PC-3 (cell line): ENCODE measurements at regions not wholly inside any gene's neighbourhood (a gene's known extent, or its start where the extent isn't known, plus 50 kb on each side); places are given as distances from the start of the nearest gene placed in this dataset.

Experiments
- ATAC-seq: fragments of 200-7000 bp; cut with Tn5 transposase; 2 replicates; pipeline ENCODE4 v1.9.1; 2020; ENCODE audit warnings: mild to moderate bottlenecking, moderate library complexity
- BruUV-seq: library from RNA; stranded (reverse); fragments of 400-500 nt; replicated peaks from 2 replicates; lab custom pipeline; 2021; lab: Mats Ljungman, UMichigan
- CTCF ChIA-PET: fragments of 300-600 bp; sonication (Branson Sonifier 250); formaldehyde crosslinking; loops from one replicate; lab custom pipeline; 2022; ENCODE audit warnings: antibody characterized with exemption; lab: Charles Lee
- POLR2A ChIA-PET: fragments of 300-600 bp; sonication (Branson Sonifier 250); formaldehyde crosslinking; loops from one replicate; lab custom pipeline; 2022; ENCODE audit warnings: antibody characterized with exemption; ENCODE audit not compliant: unreplicated experiment; lab: Charles Lee
- DNase-seq: peaks from one replicate; pipeline ENCODE4 v3.0.0-alpha.2; 2015
- H2AFZ ChIP-seq: fragments of 300-600 bp; sonication (generic); 2 replicates; pipeline ENCODE4 v1.6.0; 2016; ENCODE audit warnings: antibody characterized with exemption, low read length
- H3F3A ChIP-seq: fragments of 300-600 bp; sonication (generic); one replicate; pipeline ENCODE4 v1.6.0; 2017; ENCODE audit warnings: antibody characterized with exemption, low read length, control low read depth, mild to moderate bottlenecking; ENCODE audit not compliant: unreplicated experiment
- H3K27ac ChIP-seq: fragments of 300-600 bp; sonication (generic); 2 replicates; pipeline ENCODE4 v1.5.1; 2016; ENCODE audit warnings: mild to moderate bottlenecking, low read length
- H3K27me3 ChIP-seq: fragments of 300-600 bp; sonication (generic); 2 replicates; pipeline ENCODE4 v1.6.1; 2016; ENCODE audit warnings: low read length, mixed read lengths
- H3K36me3 ChIP-seq: fragments of 300-600 bp; sonication (generic); 2 replicates; pipeline ENCODE4 v1.6.1; 2016; ENCODE audit warnings: low read depth, mixed run types, low read length, mixed read lengths
- H3K4me1 ChIP-seq: fragments of 300-600 bp; sonication (generic); 2 replicates; pipeline ENCODE4 v1.5.1; 2016; ENCODE audit warnings: low read length; ENCODE audit not compliant: insufficient read depth
- H3K4me2 ChIP-seq: fragments of 300-600 bp; sonication (generic); 2 replicates; pipeline ENCODE4 v1.6.0; 2016; ENCODE audit warnings: low read length
- H3K4me3 ChIP-seq: fragments of 300-600 bp; sonication (generic); 2 replicates; pipeline ENCODE4 v1.5.1; 2016; ENCODE audit warnings: mild to moderate bottlenecking, low read length, mixed read lengths
- H3K79me2 ChIP-seq: fragments of 300-600 bp; sonication (generic); 2 replicates; pipeline ENCODE4 v1.6.1; 2017; ENCODE audit warnings: low read length, mixed read lengths
- H3K9ac ChIP-seq: fragments of 300-600 bp; sonication (generic); 2 replicates; pipeline ENCODE4 v1.6.0; 2016; ENCODE audit warnings: mild to moderate bottlenecking, low read length
- H3K9me2 ChIP-seq: fragments of 300-600 bp; sonication (generic); replicated peaks from 2 replicates; pipeline ENCODE4 v1.6.1; 2016; ENCODE audit warnings: mixed run types, low read length, mixed read lengths
- H3K9me3 ChIP-seq: fragments of 300-600 bp; sonication (generic); 2 replicates; pipeline ENCODE4 v1.6.1; 2016; ENCODE audit warnings: low read length, mixed read lengths
- H4K20me1 ChIP-seq: fragments of 300-600 bp; sonication (generic); 2 replicates; pipeline ENCODE4 v1.6.1; 2016; ENCODE audit warnings: low read length, mixed read lengths
- EZH2 ChIP-seq: fragments of 300-600 bp; sonication (generic); IDR thresholded peaks from one replicate; pipeline ENCODE4 v1.6.1; 2017; ENCODE audit warnings: antibody characterized with exemption, mild to moderate bottlenecking, low read length; ENCODE audit not compliant: unreplicated experiment
- EZH2phosphoT487 ChIP-seq: fragments of 300-600 bp; sonication (generic); IDR thresholded peaks from 2 replicates; pipeline ENCODE4 v1.6.1; 2018; ENCODE audit warnings: mild to moderate bottlenecking, antibody characterized with exemption, low read length, borderline replicate concordance
- intact Hi-C: fragments of 100-400 bp; cut with micrococcal nuclease; formaldehyde crosslinking; loops from 2 replicates; pipeline ENCODE4 v1.9.0; 2023
- TF ChIP-seq, protein P1 (sequence below): fragments of 300-600 bp; sonication (generic); conservative IDR thresholded peaks from 2 replicates; pipeline ENCODE4 v1.5.1; 2017; ENCODE audit warnings: antibody characterized with exemption, low read depth, mild to moderate bottlenecking, low read length

DNA sequence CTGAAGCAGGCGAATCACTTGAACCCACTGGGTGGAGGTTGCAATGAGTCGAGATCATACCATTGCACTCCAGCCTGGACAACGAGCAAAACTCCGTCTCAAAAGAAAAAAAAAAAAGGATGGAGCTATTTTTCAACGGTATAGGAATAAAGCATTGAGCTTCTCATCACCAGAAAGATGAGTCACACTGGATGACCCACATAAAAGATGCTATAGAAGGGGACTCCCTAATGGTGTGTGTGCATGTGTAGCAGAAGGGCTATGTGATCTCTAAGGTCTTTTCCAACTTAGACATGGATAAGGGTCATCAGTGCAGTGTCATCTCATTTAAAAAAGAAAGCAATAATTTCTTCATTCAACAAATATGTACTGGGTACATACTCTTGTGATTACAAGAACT, 476.0 kb downstream of the MFSD1 start:
- H3K27me3 ChIP-seq = no peaks in the 10 kb centered on the region
- H3K9me3 ChIP-seq = no peaks in the 10 kb centered on the region
- POLR2A ChIA-PET = no interaction called here
- H3K9ac ChIP-seq = no peak overlapping the region
- H3K9me2 ChIP-seq = no peaks in the 10 kb centered on the region
- no peak overlapping the region for H2AFZ ChIP-seq
- H3K79me2 ChIP-seq = no peaks in the 10 kb centered on the region
- DNase-seq (no peak), ATAC-seq (no peak)
- BruUV-seq = no TSS peak
- no peaks in the 10 kb centered on the region; the same call in 1 of the 2 replicates for H4K20me1 ChIP-seq
- peaks cover 9% of the 10 kb centered on the region; the same call in 1 of the 2 replicates for H3K4me1 ChIP-seq
- no peak overlapping the region for H3K27ac ChIP-seq
- no peak overlapping the region for H3K4me3 ChIP-seq
- H3K36me3 ChIP-seq = no peaks in the 10 kb centered on the region
- no peaks in the 10 kb centered on the region for H3F3A ChIP-seq
- CTCF ChIA-PET = no interaction called here
- intact Hi-C loops = no loop called here
- TF ChIP-seq EZH2phosphoT487 = no peak
- H3K4me2 ChIP-seq = no peak overlapping the region

DNA sequence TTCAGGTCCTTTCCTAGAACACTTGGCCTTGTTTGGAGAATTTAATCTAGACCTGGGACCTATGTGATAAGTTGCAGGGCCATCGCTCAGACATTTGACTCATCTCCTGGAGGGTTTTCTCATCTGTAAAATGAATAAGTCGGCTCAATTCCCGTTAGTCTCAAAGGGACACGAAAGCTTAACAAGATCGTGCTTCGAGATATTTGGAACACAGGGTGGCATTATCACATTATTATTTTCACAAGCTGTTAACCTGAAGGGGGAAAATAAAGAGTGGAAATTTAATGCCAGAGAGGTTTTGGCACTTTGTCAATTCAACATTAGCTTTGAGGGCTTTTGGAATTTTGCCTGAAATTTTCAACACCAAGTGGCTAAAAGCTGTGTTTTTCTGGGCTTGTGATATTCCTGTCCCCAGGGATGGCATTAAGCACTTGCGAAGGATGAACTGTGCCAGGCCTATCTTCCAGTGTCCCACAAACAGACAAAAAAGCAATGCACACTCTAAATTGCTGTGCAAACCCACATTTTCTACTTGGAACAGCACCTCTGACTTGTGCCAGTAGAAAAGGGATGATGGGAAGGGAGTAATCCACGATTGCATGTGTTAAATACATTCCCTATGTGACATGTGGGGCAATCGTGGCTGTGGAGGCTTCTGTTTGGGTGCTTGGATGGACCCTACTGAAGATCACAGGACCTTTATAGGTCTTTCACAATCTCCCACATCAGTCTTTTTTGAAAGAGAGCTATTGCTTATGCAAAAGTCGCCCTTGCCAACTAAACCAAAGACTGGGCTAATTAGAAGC, 478.7 kb downstream of the MFSD1 start:
- H3K9me3 ChIP-seq = no peaks in the 10 kb centered on the region
- no TSS peak for BruUV-seq
- H2AFZ ChIP-seq = no peak overlapping the region
- H3K4me3 ChIP-seq = no peak overlapping the region
- no peaks in the 10 kb centered on the region for H4K20me1 ChIP-seq
- ChIA-PET POLR2A (no interaction called here), CTCF (no interaction called here)
- no peak for TF ChIP-seq EZH2
- TF ChIP-seq, protein P1, sequence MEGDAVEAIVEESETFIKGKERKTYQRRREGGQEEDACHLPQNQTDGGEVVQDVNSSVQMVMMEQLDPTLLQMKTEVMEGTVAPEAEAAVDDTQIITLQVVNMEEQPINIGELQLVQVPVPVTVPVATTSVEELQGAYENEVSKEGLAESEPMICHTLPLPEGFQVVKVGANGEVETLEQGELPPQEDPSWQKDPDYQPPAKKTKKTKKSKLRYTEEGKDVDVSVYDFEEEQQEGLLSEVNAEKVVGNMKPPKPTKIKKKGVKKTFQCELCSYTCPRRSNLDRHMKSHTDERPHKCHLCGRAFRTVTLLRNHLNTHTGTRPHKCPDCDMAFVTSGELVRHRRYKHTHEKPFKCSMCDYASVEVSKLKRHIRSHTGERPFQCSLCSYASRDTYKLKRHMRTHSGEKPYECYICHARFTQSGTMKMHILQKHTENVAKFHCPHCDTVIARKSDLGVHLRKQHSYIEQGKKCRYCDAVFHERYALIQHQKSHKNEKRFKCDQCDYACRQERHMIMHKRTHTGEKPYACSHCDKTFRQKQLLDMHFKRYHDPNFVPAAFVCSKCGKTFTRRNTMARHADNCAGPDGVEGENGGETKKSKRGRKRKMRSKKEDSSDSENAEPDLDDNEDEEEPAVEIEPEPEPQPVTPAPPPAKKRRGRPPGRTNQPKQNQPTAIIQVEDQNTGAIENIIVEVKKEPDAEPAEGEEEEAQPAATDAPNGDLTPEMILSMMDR = no peak
- TF ChIP-seq EZH2phosphoT487 = no peak
- no peak overlapping the region for H3K4me2 ChIP-seq
- H3K4me1 ChIP-seq = peaks cover under 1% of the 10 kb centered on the region; the same call in 1 of the 2 replicates
- DNase-seq (no peak), ATAC-seq (no peak)
- H3K27me3 ChIP-seq = no peaks in the 10 kb centered on the region
- no peaks in the 10 kb centered on the region for H3K79me2 ChIP-seq
- H3F3A ChIP-seq = no peaks in the 10 kb centered on the region
- no peak overlapping the region for H3K9ac ChIP-seq
- no peaks in the 10 kb centered on the region for H3K36me3 ChIP-seq
- intact Hi-C loops = no loop called here
- no peak overlapping the region for H3K27ac ChIP-seq
- H3K9me2 ChIP-seq = no peaks in the 10 kb centered on the region

DNA sequence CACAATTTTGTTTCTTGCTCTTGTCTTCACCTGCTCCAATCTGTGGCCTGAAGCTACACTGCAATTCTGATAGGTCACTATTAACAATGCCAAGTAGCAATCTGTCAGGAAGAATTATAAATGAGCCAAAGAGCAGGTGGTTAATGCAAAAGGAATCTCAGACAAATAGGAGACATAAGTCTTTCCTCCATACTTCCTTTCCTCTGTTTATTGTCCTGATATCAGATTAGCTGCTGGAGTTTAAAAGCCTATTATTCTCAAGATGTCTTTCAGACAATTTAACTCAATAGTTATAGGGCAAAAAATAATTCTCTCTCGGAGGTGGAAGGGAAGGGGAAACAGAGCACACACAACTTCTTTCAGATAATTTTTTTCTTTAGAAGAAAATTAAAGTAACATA, 491.6 kb downstream of the MFSD1 start:
- no peak overlapping the region for H3K4me3 ChIP-seq
- intact Hi-C loops = no loop called here
- no peaks in the 10 kb centered on the region; the same call in 1 of the 2 replicates for H3K36me3 ChIP-seq
- no peaks in the 10 kb centered on the region for H3F3A ChIP-seq
- ChIA-PET CTCF (no interaction called here), POLR2A (interaction anchor here (0.6 kb wide), 1 partner anchor 134 kb away, joined by 3 read pairs; no protein-coding TSS in a partner anchor)
- TF ChIP-seq EZH2 (no peak), EZH2phosphoT487 (no peak)
- TF ChIP-seq, protein P1 = no peak
- H3K9ac ChIP-seq = no peak overlapping the region
- no peak for DNase-seq
- H3K79me2 ChIP-seq = no peaks in the 10 kb centered on the region
- no peaks in the 10 kb centered on the region for H3K9me2 ChIP-seq
- peaks cover 29% of the 10 kb centered on the region for H3K27me3 ChIP-seq
- no peak overlapping the region for H3K27ac ChIP-seq
- no TSS peak for BruUV-seq
- no peak overlapping the region for H3K4me2 ChIP-seq
- H2AFZ ChIP-seq = no peak overlapping the region
- H3K9me3 ChIP-seq = no peaks in the 10 kb centered on the region
- peaks cover 3% of the 10 kb centered on the region; the same call in 1 of the 2 replicates for H4K20me1 ChIP-seq
- ATAC-seq = no peak
- no peaks in the 10 kb centered on the region for H3K4me1 ChIP-seq
